Loucy (cell line): ENCODE measurements at regions not wholly inside any gene's neighbourhood (a gene's known extent, or its start where the extent isn't known, plus 50 kb on each side); places are given as distances from the start of the nearest gene placed in this dataset.

Experiments used
- H2AFZ ChIP-seq: fragments of 200-600 bp; sonication (generic); 2 replicates; pipeline ENCODE4 v1.6.0; 2016; ENCODE audit warnings: antibody characterized with exemption, mild to moderate bottlenecking, low read length, moderate library complexity
- H3F3A ChIP-seq: fragments of 200-600 bp; 2 replicates; pipeline ENCODE4 v1.6.0; 2016; ENCODE audit warnings: antibody characterized with exemption, low read depth, mild to moderate bottlenecking
- H3K27me3 ChIP-seq: fragments of 200-600 bp; sonication (generic); 2 replicates; pipeline ENCODE4 v1.6.1; 2014; ENCODE audit warnings: low read length, mild to moderate bottlenecking; ENCODE audit not compliant: insufficient read depth, poor library complexity, severe bottlenecking
- H3K36me3 ChIP-seq: fragments of 200-600 bp; sonication (generic); 2 replicates; pipeline ENCODE4 v1.6.1; 2016; ENCODE audit warnings: low read length; ENCODE audit not compliant: insufficient read depth
- H3K4me1 ChIP-seq: fragments of 200-600 bp; sonication (generic); 2 replicates; pipeline ENCODE4 v1.5.1; 2014; ENCODE audit warnings: low read length, mild to moderate bottlenecking; ENCODE audit not compliant: insufficient read depth, poor library complexity, severe bottlenecking
- H3K4me2 ChIP-seq: fragments of 200-600 bp; sonication (generic); 2 replicates; pipeline ENCODE4 v1.6.0; 2014; ENCODE audit warnings: antibody characterized with exemption, low read length, low read depth, mild to moderate bottlenecking; ENCODE audit not compliant: poor library complexity, severe bottlenecking
- H3K4me3 ChIP-seq: fragments of 200-600 bp; sonication (generic); 2 replicates; pipeline ENCODE4 v1.5.1; 2014; ENCODE audit warnings: low read length, mild to moderate bottlenecking, mixed read lengths; ENCODE audit not compliant: poor library complexity, severe bottlenecking
- H3K79me2 ChIP-seq: fragments of 200-600 bp; sonication (generic); 2 replicates; pipeline ENCODE4 v1.6.1; 2014; ENCODE audit warnings: low read length; ENCODE audit not compliant: insufficient read depth
- H3K9ac ChIP-seq: fragments of 200-600 bp; sonication (generic); 2 replicates; pipeline ENCODE4 v1.6.0; 2014; ENCODE audit warnings: mild to moderate bottlenecking, low read depth, low read length, moderate library complexity; ENCODE audit not compliant: poor library complexity, severe bottlenecking
- H3K9me2 ChIP-seq: fragments of 200-600 bp; sonication (generic); replicated peaks from 2 replicates; pipeline ENCODE4 v1.6.1; 2016; ENCODE audit warnings: low read depth, low read length, mixed read lengths
- H3K9me3 ChIP-seq: fragments of 200-600 bp; sonication (generic); 2 replicates; pipeline ENCODE4 v1.6.1; 2014; ENCODE audit warnings: mild to moderate bottlenecking, antibody characterized with exemption, low read length, low read depth; ENCODE audit not compliant: insufficient read depth
- H4K20me1 ChIP-seq: fragments of 200-600 bp; sonication (generic); 2 replicates; pipeline ENCODE4 v1.6.0; 2014; ENCODE audit warnings: antibody characterized with exemption, low read length, mild to moderate bottlenecking; ENCODE audit not compliant: insufficient read depth, poor library complexity, severe bottlenecking
- CTCF ChIP-seq: fragments of 200-600 bp; sonication (generic); conservative IDR thresholded peaks from 2 replicates; pipeline ENCODE4 v1.5.1; 2014; ENCODE audit warnings: mild to moderate bottlenecking, antibody characterized with exemption, low read length
- EZH2phosphoT487 ChIP-seq: fragments of 200-600 bp; IDR thresholded peaks from 2 replicates; pipeline ENCODE4 v1.6.1; 2018; ENCODE audit warnings: antibody characterized with exemption, mild to moderate bottlenecking, moderate library complexity, borderline replicate concordance

- Histone ChIP-seq H3K27me3 (no peaks in the 10 kb centered on the region), H3K9me3 (no peaks in the 10 kb centered on the region), H3K9ac (no peak overlapping the region), H3K79me2 (no peaks in the 10 kb centered on the region), H4K20me1 (no peaks in the 10 kb centered on the region), H2AFZ (no peak overlapping the region), H3K4me1 (no peaks in the 10 kb centered on the region), H3F3A (no peaks in the 10 kb centered on the region), H3K36me3 (no peaks in the 10 kb centered on the region), H3K4me2 (no peak overlapping the region), H3K9me2 (no peaks in the 10 kb centered on the region), H3K4me3 (no peak overlapping the region)
- TF ChIP-seq EZH2phosphoT487 (no peak), CTCF (no peak)
Observed at GRCh38 chr5:125150041-125150669, 403.7 kb upstream of the ZNF608 start.

GRCh38 chr5:125151150-125151900 is 404.9 kb upstream of the ZNF608 start:
- TF ChIP-seq EZH2phosphoT487 (no peak), CTCF (no peak)
- H3K9ac ChIP-seq: no peak overlapping the region
- H3K9me2 ChIP-seq: no peaks in the 10 kb centered on the region
- H3K36me3 ChIP-seq: no peaks in the 10 kb centered on the region
- no peaks in the 10 kb centered on the region for H3K9me3 ChIP-seq
- no peaks in the 10 kb centered on the region for H3K79me2 ChIP-seq
- H3K4me1 ChIP-seq: no peaks in the 10 kb centered on the region
- H3F3A ChIP-seq: no peaks in the 10 kb centered on the region
- H3K4me3 ChIP-seq: no peak overlapping the region
- no peak overlapping the region for H2AFZ ChIP-seq
- no peaks in the 10 kb centered on the region for H3K27me3 ChIP-seq
- H3K4me2 ChIP-seq: no peak overlapping the region
- H4K20me1 ChIP-seq: no peaks in the 10 kb centered on the region

GRCh38 chr5:125152044-125152443 is 405.6 kb upstream of the ZNF608 start:
- H3K79me2 ChIP-seq: no peaks in the 10 kb centered on the region
- H3K9me3 ChIP-seq: no peaks in the 10 kb centered on the region
- no peaks in the 10 kb centered on the region for H3K4me1 ChIP-seq
- no peak overlapping the region for H3K4me2 ChIP-seq
- H3K9ac ChIP-seq: no peak overlapping the region
- H3K4me3 ChIP-seq: no peak overlapping the region
- no peaks in the 10 kb centered on the region for H3F3A ChIP-seq
- no peak overlapping the region for H2AFZ ChIP-seq
- TF ChIP-seq CTCF (no peak), EZH2phosphoT487 (no peak)
- H4K20me1 ChIP-seq: no peaks in the 10 kb centered on the region
- no peaks in the 10 kb centered on the region for H3K9me2 ChIP-seq
- H3K27me3 ChIP-seq: no peaks in the 10 kb centered on the region
- no peaks in the 10 kb centered on the region for H3K36me3 ChIP-seq
